Psoas muscle (tissue), 7 donors: ENCODE measurements at regions not wholly inside any gene's neighbourhood (a gene's known extent, or its start where the extent isn't known, plus 50 kb on each side); places are given as distances from the start of the nearest gene placed in this dataset.

Experiments used
- ATAC-seq, 4 donors: fragments of 200-7000 bp; cut with Tn5 transposase; one replicate each; pipeline ENCODE4 v1.9.1; 2020; ENCODE audit warnings: moderate library complexity in 3 of 4, mild to moderate bottlenecking in 2 of 4
- DNase-seq, 2 donors: peaks; one replicate each; pipeline ENCODE4 v3.0.0-alpha.2; 2020
- H3K27ac ChIP-seq: fragments of 200-600 bp; one replicate; pipeline ENCODE4 v1.8.0; 2022
- H3K27me3 ChIP-seq, 3 donors: fragments of 200-600 bp in 1 of 3; one replicate each; pipeline versions ENCODE4 v1.6.1 to v1.8.0; 2013 to 2022; ENCODE audit warnings: low read length in 2 of 3, mild to moderate bottlenecking in 2 of 3, moderate library complexity in 1 of 3; ENCODE audit not compliant: insufficient read depth in 3 of 3
- H3K36me3 ChIP-seq, 2 donors: fragments of 200-600 bp in 1 of 2; one replicate each; pipeline versions ENCODE4 v1.6.1 to v1.8.0; 2013 to 2022; ENCODE audit warnings: low read depth in 1 of 2, mild to moderate bottlenecking in 1 of 2, moderate library complexity in 1 of 2; ENCODE audit not compliant: insufficient read depth in 1 of 2
- H3K4me1 ChIP-seq: fragments of 200-600 bp; one replicate; pipeline ENCODE4 v1.8.0; 2022
- H3K4me3 ChIP-seq: fragments of 200-600 bp; one replicate; pipeline ENCODE4 v1.8.0; 2022; ENCODE audit warnings: mild to moderate bottlenecking
- H3K9me3 ChIP-seq: fragments of 200-600 bp; one replicate; pipeline ENCODE4 v1.8.0; 2022
- CTCF ChIP-seq: fragments of 200-600 bp; IDR thresholded peaks from one replicate; pipeline ENCODE4 v1.8.0; 2022; ENCODE audit warnings: antibody characterized with exemption
- WGBS, 3 donors: extraction: QIAGEN DNeasy Blood & Tissue Kit; methylation state at CpG; one replicate each; pipeline versions ENCODE4 v1.1.6 to v1.1.7; 2013; 5-methylcytosine and 5-hydroxymethylcytosine counted together
- intact Hi-C, 2 donors: fragments of 100-400 bp; cut with DNase I; formaldehyde crosslinking; loops; one replicate each; pipeline versions ENCODE4 v1.11.0 to v1.14.2; 2022
- donor health status: healthy with polysubstance abuse.
- donor health status: DM: no; HTN: no; CAD: no; lungs with moderate emphysema.
- donor health status: Bipolar disorder and iron deficiency.
- donor health status: healthy.
- donor health status: DM: yes; HTN: yes; CAD: no.
- donor health status: DM: no; HTN: no; CAD: no.
- donor health status: DM: yes; HTN: yes; CAD: no.

- no peak for TF ChIP-seq CTCF
- Histone ChIP-seq H3K9me3 (no peaks in the 10 kb centered on the region), H3K4me1 (no peaks in the 10 kb centered on the region), H3K4me3 (no peak overlapping the region), H3K36me3 (no peaks in the 10 kb centered on the region), H3K27me3 (peaks cover 0 to 5% (median 0%) of the 10 kb centered on the region in 3 donors), H3K27ac (no peak overlapping the region)
- intact Hi-C loops, result no loop called here
- WGBS, 3 donors, result 77 to 87% (median 85%) methylated on average over 16 of the region's 16 CpGs
- ATAC-seq (no peak), DNase-seq (no peak)
Observed at GRCh38 chr6:167435209-167435728, 110.4 kb downstream of the TTLL2 start.

GRCh38 chr6:167437888-167438484 lies 113.1 kb downstream of the TTLL2 start:
- Histone ChIP-seq H3K27me3 (peaks cover 0 to 5% (median 0%) of the 10 kb centered on the region in 3 donors), H3K4me1 (no peaks in the 10 kb centered on the region), H3K27ac (no peak overlapping the region), H3K9me3 (no peaks in the 10 kb centered on the region), H3K36me3 (no peaks in the 10 kb centered on the region), H3K4me3 (no peak overlapping the region)
- 68 to 78% (median 75%) methylated on average over 8 to 9 of the region's 9 CpGs for WGBS, 3 donors
- no peak for TF ChIP-seq CTCF
- intact Hi-C loops, result no loop called here
- ATAC-seq (no peak), DNase-seq (no peak)

GRCh38 chr6:167441715-167442206 lies 116.9 kb downstream of the TTLL2 start:
- no peak for DNase-seq
- no peak for ATAC-seq

GRCh38 chr6:167442245-167442644 lies 117.4 kb downstream of the TTLL2 start:
- H3K4me3 ChIP-seq, result no peak overlapping the region
- ATAC-seq (no peak), DNase-seq (no peak)
- H3K36me3 ChIP-seq, result no peaks in the 10 kb centered on the region
- TF ChIP-seq CTCF, result no peak
- H3K4me1 ChIP-seq, result no peaks in the 10 kb centered on the region
- H3K27me3 ChIP-seq, result peaks cover 0 to 5% (median 0%) of the 10 kb centered on the region in 3 donors
- no peaks in the 10 kb centered on the region for H3K9me3 ChIP-seq
- intact Hi-C loops, result no loop called here
- no peak overlapping the region for H3K27ac ChIP-seq
- 54 to 65% (median 58%) methylated on average over 7 of the region's 7 CpGs for WGBS, 3 donors

More at GRCh38 chr6:167441715-167442206, 116.9 kb downstream of the TTLL2 start:
- TF ChIP-seq CTCF, result no peak
- intact Hi-C loops, result no loop called here
- Histone ChIP-seq H3K27ac (no peak overlapping the region), H3K36me3 (no peaks in the 10 kb centered on the region), H3K9me3 (no peaks in the 10 kb centered on the region), H3K4me3 (no peak overlapping the region), H3K4me1 (no peaks in the 10 kb centered on the region), H3K27me3 (peaks cover 0 to 5% (median 0%) of the 10 kb centered on the region in 3 donors)
- 46 to 53% (median 53%) methylated on average over 9 of the region's 9 CpGs for WGBS, 3 donors
